H1 (cell line): ENCODE measurements at regions not wholly inside any gene's neighbourhood (a gene's known extent, or its start where the extent isn't known, plus 50 kb on each side); places are given as distances from the start of the nearest gene placed in this dataset.

Experiments used
- CTCF ChIA-PET: fragments of 300-600 bp; sonication (Branson Sonifier 250); formaldehyde crosslinking; loops from one replicate; lab custom pipeline; 2021; ENCODE audit not compliant: partially characterized antibody; lab: Charles Lee
- POLR2A ChIA-PET: fragments of 300-600 bp; sonication (Branson Sonifier 250); formaldehyde crosslinking; loops from one replicate; lab custom pipeline; 2021; ENCODE audit warnings: inconsistent platforms; ENCODE audit not compliant: partially characterized antibody; lab: Charles Lee
- DNase-seq, 2 experiments: peaks; one replicate each; pipeline versions ENCODE4 v3.0.0 to v3.0.0-alpha.2; 2010 to 2022; ENCODE audit warnings: low spot score in 2 of 2, low read depth in 1 of 2, mixed read lengths in 1 of 2
- FAIRE-seq: peaks from 2 replicates; lab custom pipeline; 2011; peaks lifted over from hg19 to GRCh38; lab: Jason Lieb, UNC
- H2AFZ ChIP-seq: 2 replicates; pipeline ENCODE4 v1.8.1; 2012; ENCODE audit warnings: low read length, inconsistent platforms
- H2AK5ac ChIP-seq: 2 replicates; pipeline ENCODE4 v1.6.1; 2013; ENCODE audit warnings: low read depth, low read length
- H2BK120ac ChIP-seq: replicated peaks from 2 replicates; pipeline ENCODE3; 2013; ENCODE audit warnings: low read depth, low read length, inconsistent platforms
- H2BK12ac ChIP-seq: 2 replicates; pipeline ENCODE4 v1.6.1; 2013; ENCODE audit warnings: low read depth, low read length
- H2BK15ac ChIP-seq: 2 replicates; pipeline ENCODE4 v1.6.1; 2013; ENCODE audit warnings: low read length
- H2BK20ac ChIP-seq: 2 replicates; pipeline ENCODE4 v1.6.1; 2013; ENCODE audit warnings: low read length
- H2BK5ac ChIP-seq: 2 replicates; pipeline ENCODE4 v1.6.1; 2013; ENCODE audit warnings: low read depth, low read length
- H3K14ac ChIP-seq: 2 replicates; pipeline ENCODE4 v1.6.1; 2013; ENCODE audit warnings: inconsistent platforms; ENCODE audit not compliant: insufficient read length
- H3K18ac ChIP-seq: 2 replicates; pipeline ENCODE4 v1.6.1; 2013; ENCODE audit warnings: low read length; ENCODE audit errors: extremely low read depth
- H3K23ac ChIP-seq: 2 replicates; pipeline ENCODE4 v1.6.1; 2013; ENCODE audit warnings: inconsistent platforms; ENCODE audit not compliant: insufficient read length
- H3K23me2 ChIP-seq: 2 replicates; pipeline ENCODE4 v1.6.1; 2013; ENCODE audit warnings: low read depth, low read length
- H3K27ac ChIP-seq: 2 replicates; pipeline ENCODE4 v1.6.1; 2011; ENCODE audit warnings: low read depth, low read length, inconsistent platforms
- H3K27me3 ChIP-seq, 4 experiments: replicated peaks in 1 of 4; 1 replicate in 1 of 4; 2 replicates in 3 of 4; pipeline versions ENCODE4 v1.6.1 to v1.8.1; 2011 to 2013; ENCODE audit warnings: low read length in 3 of 4, mild to moderate bottlenecking in 3 of 4, inconsistent platforms in 2 of 4, mixed read lengths in 2 of 4, moderate library complexity in 1 of 4; ENCODE audit not compliant: control insufficient read depth in 3 of 4, insufficient read depth in 3 of 4; ENCODE audit errors: extremely low read depth in 1 of 4
- H3K36me3 ChIP-seq, 4 experiments: 2 replicates each; pipeline versions ENCODE4 v1.6.1 to v1.8.1; 2011 to 2013; ENCODE audit warnings: mild to moderate bottlenecking in 4 of 4, low read length in 3 of 4, moderate library complexity in 2 of 4, control low read depth in 1 of 4, inconsistent platforms in 1 of 4; ENCODE audit not compliant: insufficient read depth in 4 of 4, control insufficient read depth in 2 of 4
- H3K4ac ChIP-seq: replicated peaks from 2 replicates; pipeline ENCODE3; 2013; ENCODE audit warnings: low read length, low read depth, mixed read lengths, inconsistent platforms; ENCODE audit not compliant: insufficient read length
- H3K4me1 ChIP-seq, 4 experiments: replicated peaks in 1 of 4; 1 replicate in 1 of 4; 2 replicates in 3 of 4; pipeline versions ENCODE4 v1.6.1 to v1.8.1; 2011 to 2013; ENCODE audit warnings: low read length in 3 of 4, inconsistent platforms in 2 of 4, mixed read lengths in 1 of 4; ENCODE audit not compliant: insufficient read depth in 4 of 4, control insufficient read depth in 3 of 4
- H3K4me2 ChIP-seq, 2 experiments: 2 replicates each; pipeline versions ENCODE4 v1.6.1 to v1.8.1; 2011 to 2013; ENCODE audit warnings: low read depth in 2 of 2, low read length in 2 of 2, control low read depth in 1 of 2, inconsistent platforms in 1 of 2, mild to moderate bottlenecking in 1 of 2; ENCODE audit not compliant: insufficient read depth in 1 of 2
- H3K4me3 ChIP-seq, 4 experiments: fragments of 200-600, 300-600 bp in 1 of 4; sonication (generic), shearing (Covaris generic), sonication (Bioruptor Twin) in 1 of 4; 2 replicates each; pipeline versions ENCODE4 v1.5.1 to v1.8.1; 2011 to 2016; ENCODE audit warnings: low read length in 4 of 4, low read depth in 3 of 4, control low read depth in 2 of 4, inconsistent platforms in 2 of 4, mild to moderate bottlenecking in 2 of 4, mixed read lengths in 1 of 4, moderate library complexity in 1 of 4; ENCODE audit not compliant: insufficient read depth in 2 of 4; ENCODE audit errors: extremely low read depth in 1 of 4
- H3K56ac ChIP-seq: replicated peaks from 2 replicates; pipeline ENCODE3; 2013; ENCODE audit warnings: low read depth, mild to moderate bottlenecking, mixed read lengths, low read length, inconsistent platforms; ENCODE audit not compliant: insufficient read length
- H3K79me1 ChIP-seq: 2 replicates; pipeline ENCODE4 v1.6.1; 2013; ENCODE audit warnings: low read depth, low read length, control low read depth
- H3K79me2 ChIP-seq, 2 experiments: 2 replicates each; pipeline versions ENCODE4 v1.6.1 to v1.8.1; 2012 to 2013; ENCODE audit warnings: low read length in 2 of 2, mild to moderate bottlenecking in 2 of 2, inconsistent platforms in 1 of 2; ENCODE audit not compliant: insufficient read depth in 2 of 2, control insufficient read depth in 1 of 2
- H3K9ac ChIP-seq, 4 experiments: replicated peaks in 1 of 4; 1 replicate in 1 of 4; 2 replicates in 3 of 4; pipeline versions ENCODE4 v1.6.1 to v1.8.1; 2011 to 2013; ENCODE audit warnings: low read depth in 3 of 4, low read length in 3 of 4, control low read depth in 2 of 4, mild to moderate bottlenecking in 2 of 4, moderate library complexity in 2 of 4, inconsistent platforms in 1 of 4; ENCODE audit errors: extremely low read depth in 1 of 4
- H3K9me3 ChIP-seq, 2 experiments: 2 replicates each; pipeline versions ENCODE4 v1.6.1 to v1.8.1; 2012 to 2013; ENCODE audit warnings: mild to moderate bottlenecking in 2 of 2, moderate library complexity in 2 of 2, control low read depth in 1 of 2, inconsistent platforms in 1 of 2, low read depth in 1 of 2, low read length in 1 of 2, mixed read lengths in 1 of 2; ENCODE audit not compliant: insufficient read depth in 2 of 2
- H4K20me1 ChIP-seq, 2 experiments: replicated peaks in 1 of 2; 2 replicates each; pipeline versions ENCODE3 to v1.8.1; 2011 to 2013; ENCODE audit warnings: inconsistent platforms in 2 of 2, low read length in 2 of 2, mild to moderate bottlenecking in 1 of 2; ENCODE audit not compliant: insufficient read depth in 2 of 2, control insufficient read depth in 1 of 2
- H4K5ac ChIP-seq: 2 replicates; pipeline ENCODE4 v1.6.1; 2013; ENCODE audit warnings: low read length, low read depth, mixed read lengths, inconsistent platforms; ENCODE audit not compliant: insufficient read length
- H4K8ac ChIP-seq: 2 replicates; pipeline ENCODE4 v1.8.0; 2013; ENCODE audit warnings: mild to moderate bottlenecking, moderate library complexity, low read length, inconsistent platforms; ENCODE audit not compliant: insufficient read depth; ENCODE audit errors: extremely low read depth
- H4K91ac ChIP-seq: replicated peaks from 2 replicates; pipeline ENCODE3; 2013; ENCODE audit warnings: low read length, mixed read lengths, inconsistent platforms; ENCODE audit not compliant: insufficient read length
- ASH2L ChIP-seq: fragments of 200-600, 300-600 bp; sonication (generic); IDR thresholded peaks from one replicate; pipeline ENCODE4 v1.7.1; 2017; ENCODE audit warnings: low read length
- CREB1 ChIP-seq: IDR thresholded peaks from 2 replicates; pipeline ENCODE4 v1.6.1; 2012; ENCODE audit warnings: inconsistent platforms
- MAX ChIP-seq: IDR thresholded peaks from 2 replicates; pipeline ENCODE4 v1.6.1; 2012; ENCODE audit warnings: inconsistent platforms
- NRF1 ChIP-seq: IDR thresholded peaks from 2 replicates; pipeline ENCODE4 v1.6.1; 2011; ENCODE audit warnings: mild to moderate bottlenecking, low read depth, low read length, improper control_type of control experiment
- PHF8 ChIP-seq: fragments of 200-600 bp; sonication (generic); conservative IDR thresholded peaks from 2 replicates; pipeline ENCODE4 v1.7.1; 2012; ENCODE audit warnings: low read depth, mild to moderate bottlenecking, inconsistent platforms, low read length, moderate library complexity
- RFX5 ChIP-seq: IDR thresholded peaks from 2 replicates; pipeline ENCODE4 v1.6.1; 2011; ENCODE audit warnings: low read depth, low read length, improper control_type of control experiment, borderline replicate concordance
- RNF2 ChIP-seq: fragments of 200-900, 300-1000 bp; sonication (generic); IDR thresholded peaks from 2 replicates; pipeline ENCODE4 v1.7.1; 2016; ENCODE audit warnings: borderline replicate concordance, low read depth, mild to moderate bottlenecking, antibody characterized with exemption, low read length; ENCODE audit not compliant: poor library complexity, severe bottlenecking; ENCODE audit errors: missing control alignments
- SP1 ChIP-seq: IDR thresholded peaks from 2 replicates; pipeline ENCODE4 v1.6.1; 2011; ENCODE audit warnings: low read depth, low read length
- TCF12 ChIP-seq: IDR thresholded peaks from 2 replicates; pipeline ENCODE4 v1.6.1; 2011; ENCODE audit warnings: low read depth, mild to moderate bottlenecking, low read length
- WGBS, 2 experiments: shearing (Covaris generic) in 1 of 2; methylation state at CpG; one replicate each; pipeline versions ENCODE4 v1.1.6 to v1.1.7; 2013 to 2015; ENCODE audit warnings: low lambda C conversion rate in 2 of 2, mixed read lengths in 2 of 2, inconsistent platforms in 1 of 2, low coverage in 1 of 2, missing lambda C conversion rate in 1 of 2; ENCODE audit not compliant: insufficient replicate concordance in 2 of 2, insufficient coverage in 1 of 2, insufficient read length in 1 of 2; ENCODE audit errors: extremely low coverage in 1 of 2, missing lambda C conversion rate in 1 of 2; 5-methylcytosine and 5-hydroxymethylcytosine counted together

- no peak overlapping the region for H3K14ac ChIP-seq
- H3K56ac ChIP-seq: no peak overlapping the region
- no peak overlapping the region for H3K4me2 ChIP-seq
- no peak overlapping the region for H4K91ac ChIP-seq
- no peaks in the 10 kb centered on the region for H4K20me1 ChIP-seq
- no peak overlapping the region for H3K4ac ChIP-seq
- no peak overlapping the region for H4K5ac ChIP-seq
- no peak overlapping the region for H3K27ac ChIP-seq
- FAIRE-seq (no peak), DNase-seq (no peak)
- TF ChIP-seq NRF1: no peak
- TF ChIP-seq RNF2: no peak
- TF ChIP-seq CREB1: no peak
- TF ChIP-seq SP1: no peak
- no peak for TF ChIP-seq MAX
- no peak for TF ChIP-seq TCF12
- TF ChIP-seq PHF8: no peak
- TF ChIP-seq RFX5: no peak
- TF ChIP-seq ASH2L: no peak
- 93% methylated on average over 5 of the region's 5 CpGs; no CpG with 5 or more reads in 1 of the 2 experiments for whole genome bisulfite sequencing, 2 experiments
- 0 out of 2 replicates have a peak overlapping the region, but pooled peaks have one; percentile 13 for H2AFZ ChIP-seq
- no peak overlapping the region for H3K4me3 ChIP-seq
- no peaks in the 10 kb centered on the region for H3K36me3 ChIP-seq
- H2BK12ac ChIP-seq: no peak overlapping the region
- no peak overlapping the region for H3K18ac ChIP-seq
- H2BK120ac ChIP-seq: no peak overlapping the region
- no peak overlapping the region for H3K23ac ChIP-seq
- POLR2A ChIA-PET: no interaction called here
- no peaks in the 10 kb centered on the region for H3K23me2 ChIP-seq
- no peak overlapping the region for H2BK20ac ChIP-seq
- H4K8ac ChIP-seq: peak overlapping the region; percentile 1; the same call in 1 of the 2 replicates
- H2AK5ac ChIP-seq: peak overlapping the region; percentile 3; the same call in 1 of the 2 replicates
- no peaks in the 10 kb centered on the region for H3K27me3 ChIP-seq
- CTCF ChIA-PET: no interaction called here
- no peak overlapping the region for H3K9ac ChIP-seq
- no peak overlapping the region for H2BK15ac ChIP-seq
- H3K79me2 ChIP-seq: no peaks in the 10 kb centered on the region
- no peaks in the 10 kb centered on the region for H3K79me1 ChIP-seq
- no peaks in the 10 kb centered on the region for H3K4me1 ChIP-seq
- H3K9me3 ChIP-seq: no peaks in the 10 kb centered on the region
- no peak overlapping the region for H2BK5ac ChIP-seq
Observed at GRCh38 chr10:28853195-28853594, 175.9 kb downstream of the BAMBI start.
